ENCODE measurements at regions not wholly inside any gene's neighbourhood (a gene's known extent, or its start where the extent isn't known, plus 50 kb on each side); places are given as distances from the start of the nearest gene placed in this dataset.

- H3K4me3 ChIP-seq (replicated peaks in 1 of 2; ENCODE audit: low read depth in 1 of 2, low read length in 2 of 2): no peak overlapping the region
- DNase-seq (ENCODE audit: low read depth, low spot score): no peak
- no peaks in the 10 kb centered on the region for H3K27me3 ChIP-seq (ENCODE audit: insufficient read depth, low read length)
- H2AFZ ChIP-seq (ENCODE audit: low read depth, low read length, poor library complexity, severe bottlenecking): no peak overlapping the region
- RAD21 ChIA-PET (ENCODE audit: low non-redundant PET in 1 of 2, low total read pairs in 2 of 2, uncharacterized antibody in 2 of 2, unreplicated experiment in 2 of 2): no interaction called here
- ATAC-seq: no peak
- TF ChIP-seq FOSL1 (IDR thresholded peaks at IDR 0.05; ENCODE audit: low read depth) (no peak), POLR2AphosphoS5 (IDR thresholded peaks at IDR 0.05; ENCODE audit: low read depth, low read length) (no peak), SP1 (IDR thresholded peaks at IDR 0.05; ENCODE audit: low read depth) (no peak), TCF7L2 (IDR thresholded peaks at IDR 0.05; ENCODE audit: borderline replicate concordance, extremely low read depth, insufficient read depth, insufficient read length) (no peak), ZNF274 (IDR thresholded peaks at IDR 0.05; ENCODE audit: low read depth, low read length) (no peak), EGR1 (IDR thresholded peaks at IDR 0.05; ENCODE audit: low read depth) (no peak), JUND (IDR thresholded peaks at IDR 0.05) (no peak), EZH2 (IDR thresholded peaks at IDR 0.05) (no peak)
- TF ChIP-seq, protein P1, sequence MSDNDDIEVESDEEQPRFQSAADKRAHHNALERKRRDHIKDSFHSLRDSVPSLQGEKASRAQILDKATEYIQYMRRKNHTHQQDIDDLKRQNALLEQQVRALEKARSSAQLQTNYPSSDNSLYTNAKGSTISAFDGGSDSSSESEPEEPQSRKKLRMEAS (IDR thresholded peaks at IDR 0.05): no peak
- no peaks in the 10 kb centered on the region for H3K4me1 ChIP-seq (ENCODE audit: control insufficient read depth in 1 of 2, insufficient read depth in 2 of 2, low read length in 2 of 2)
- CTCF ChIA-PET: no interaction called here
- POLR2A ChIA-PET: no interaction called here
- no peak overlapping the region for H3K9ac ChIP-seq (ENCODE audit: low read length)
- no peaks in the 10 kb centered on the region for H3K36me3 ChIP-seq (ENCODE audit: control insufficient read depth in 1 of 2, insufficient read depth in 2 of 2, low read length in 2 of 2)
- H3K4me2 ChIP-seq (ENCODE audit: low read length): no peak overlapping the region
- H3K27ac ChIP-seq (ENCODE audit: low read depth, low read length): no peak overlapping the region
- H3K9me3 ChIP-seq (ENCODE audit: control insufficient read depth in 1 of 2, insufficient read depth in 1 of 2, low read depth in 1 of 2, low read length in 2 of 2): no peaks in the 10 kb centered on the region; a peak in 1 of 4 replicates
- BruUV-seq (replicated peaks): no TSS peak
- intact Hi-C loops (cut with micrococcal nuclease): no loop called here
- no peaks in the 10 kb centered on the region for H3K79me2 ChIP-seq (ENCODE audit: insufficient read depth, low read length)
- no peaks in the 10 kb centered on the region for H3K9me2 ChIP-seq (ENCODE audit: insufficient read depth)
- H4K20me1 ChIP-seq (ENCODE audit: insufficient read depth): no peaks in the 10 kb centered on the region
These were observed 150.6 kb upstream of the ATP10B start for GRCh38 chr5:161002571-161003074.

GRCh38 chr5:161001604-161002003, 149.6 kb upstream of the ATP10B start:
- no peak overlapping the region for H2AFZ ChIP-seq (ENCODE audit: low read depth, low read length, poor library complexity, severe bottlenecking)
- H3K27me3 ChIP-seq (ENCODE audit: insufficient read depth, low read length): no peaks in the 10 kb centered on the region
- CTCF ChIA-PET: no interaction called here
- no peaks in the 10 kb centered on the region; a peak in 1 of 4 replicates for H3K9me3 ChIP-seq (ENCODE audit: control insufficient read depth in 1 of 2, insufficient read depth in 1 of 2, low read depth in 1 of 2, low read length in 2 of 2)
- no peaks in the 10 kb centered on the region for H3K79me2 ChIP-seq (ENCODE audit: insufficient read depth, low read length)
- DNase-seq (ENCODE audit: low read depth, low spot score) (no peak), ATAC-seq (no peak)
- no peak overlapping the region for H3K27ac ChIP-seq (ENCODE audit: low read depth, low read length)
- no TSS peak for BruUV-seq (replicated peaks)
- H4K20me1 ChIP-seq (ENCODE audit: insufficient read depth): no peaks in the 10 kb centered on the region
- POLR2A ChIA-PET: no interaction called here
- no peak overlapping the region for H3K4me2 ChIP-seq (ENCODE audit: low read length)
- no peaks in the 10 kb centered on the region for H3K9me2 ChIP-seq (ENCODE audit: insufficient read depth)
- RAD21 ChIA-PET (ENCODE audit: low non-redundant PET in 1 of 2, low total read pairs in 2 of 2, uncharacterized antibody in 2 of 2, unreplicated experiment in 2 of 2): no interaction called here
- H3K9ac ChIP-seq (ENCODE audit: low read length): no peak overlapping the region
- intact Hi-C loops (cut with micrococcal nuclease): no loop called here
- H3K4me3 ChIP-seq (replicated peaks in 1 of 2; ENCODE audit: low read depth in 1 of 2, low read length in 2 of 2): no peak overlapping the region
- no peaks in the 10 kb centered on the region for H3K4me1 ChIP-seq (ENCODE audit: control insufficient read depth in 1 of 2, insufficient read depth in 2 of 2, low read length in 2 of 2)
- no peaks in the 10 kb centered on the region for H3K36me3 ChIP-seq (ENCODE audit: control insufficient read depth in 1 of 2, insufficient read depth in 2 of 2, low read length in 2 of 2)
- no peak for TF ChIP-seq ZBTB33 (IDR thresholded peaks at IDR 0.05; ENCODE audit: extremely low read depth, insufficient replicate concordance, low read length)
- TF ChIP-seq ZFX (IDR thresholded peaks at IDR 0.05): no peak
- TF ChIP-seq, protein P2, sequence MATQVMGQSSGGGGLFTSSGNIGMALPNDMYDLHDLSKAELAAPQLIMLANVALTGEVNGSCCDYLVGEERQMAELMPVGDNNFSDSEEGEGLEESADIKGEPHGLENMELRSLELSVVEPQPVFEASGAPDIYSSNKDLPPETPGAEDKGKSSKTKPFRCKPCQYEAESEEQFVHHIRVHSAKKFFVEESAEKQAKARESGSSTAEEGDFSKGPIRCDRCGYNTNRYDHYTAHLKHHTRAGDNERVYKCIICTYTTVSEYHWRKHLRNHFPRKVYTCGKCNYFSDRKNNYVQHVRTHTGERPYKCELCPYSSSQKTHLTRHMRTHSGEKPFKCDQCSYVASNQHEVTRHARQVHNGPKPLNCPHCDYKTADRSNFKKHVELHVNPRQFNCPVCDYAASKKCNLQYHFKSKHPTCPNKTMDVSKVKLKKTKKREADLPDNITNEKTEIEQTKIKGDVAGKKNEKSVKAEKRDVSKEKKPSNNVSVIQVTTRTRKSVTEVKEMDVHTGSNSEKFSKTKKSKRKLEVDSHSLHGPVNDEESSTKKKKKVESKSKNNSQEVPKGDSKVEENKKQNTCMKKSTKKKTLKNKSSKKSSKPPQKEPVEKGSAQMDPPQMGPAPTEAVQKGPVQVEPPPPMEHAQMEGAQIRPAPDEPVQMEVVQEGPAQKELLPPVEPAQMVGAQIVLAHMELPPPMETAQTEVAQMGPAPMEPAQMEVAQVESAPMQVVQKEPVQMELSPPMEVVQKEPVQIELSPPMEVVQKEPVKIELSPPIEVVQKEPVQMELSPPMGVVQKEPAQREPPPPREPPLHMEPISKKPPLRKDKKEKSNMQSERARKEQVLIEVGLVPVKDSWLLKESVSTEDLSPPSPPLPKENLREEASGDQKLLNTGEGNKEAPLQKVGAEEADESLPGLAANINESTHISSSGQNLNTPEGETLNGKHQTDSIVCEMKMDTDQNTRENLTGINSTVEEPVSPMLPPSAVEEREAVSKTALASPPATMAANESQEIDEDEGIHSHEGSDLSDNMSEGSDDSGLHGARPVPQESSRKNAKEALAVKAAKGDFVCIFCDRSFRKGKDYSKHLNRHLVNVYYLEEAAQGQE (IDR thresholded peaks at IDR 0.05; ENCODE audit: low read depth): no peak
- TF ChIP-seq, protein P1 (IDR thresholded peaks at IDR 0.05): no peak
- no peak for TF ChIP-seq YY1 (IDR thresholded peaks at IDR 0.05; ENCODE audit: extremely low read depth, insufficient replicate concordance, low read depth, low read length)
- TF ChIP-seq, protein P3, sequence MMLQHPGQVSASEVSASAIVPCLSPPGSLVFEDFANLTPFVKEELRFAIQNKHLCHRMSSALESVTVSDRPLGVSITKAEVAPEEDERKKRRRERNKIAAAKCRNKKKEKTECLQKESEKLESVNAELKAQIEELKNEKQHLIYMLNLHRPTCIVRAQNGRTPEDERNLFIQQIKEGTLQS (IDR thresholded peaks at IDR 0.05): no peak
- TF ChIP-seq CBX3 (IDR thresholded peaks at IDR 0.05; ENCODE audit: low read depth): no peak

Data from HCT116 (cell line).